NT2/D1 (cell line): ENCODE measurements at regions not wholly inside any gene's neighbourhood (a gene's known extent, or its start where the extent isn't known, plus 50 kb on each side); places are given as distances from the start of the nearest gene placed in this dataset.

Experiments used
- SUZ12 ChIP-seq: IDR thresholded peaks from 2 replicates; pipeline ENCODE4 v1.6.1; 2011; ENCODE audit not compliant: insufficient read length, insufficient read depth; ENCODE audit errors: extremely low read depth
- YY1 ChIP-seq: IDR thresholded peaks from 2 replicates; pipeline ENCODE4 v1.6.1; 2011; ENCODE audit not compliant: insufficient read length, insufficient read depth
- ZNF274 ChIP-seq: IDR thresholded peaks from 2 replicates; pipeline ENCODE4 v1.6.1; 2011; ENCODE audit warnings: mild to moderate bottlenecking, low read depth, low read length

- TF ChIP-seq SUZ12 (no peak), YY1 (no peak), ZNF274 (no peak)
These were observed 600.1 kb upstream of the FLRT2 start for GRCh38 chr14:84929834-84930233.
